Stimulated activated CD4-positive, alpha-beta T cell treated with anti-CD3 and anti-CD28 coated beads, Interleukin-12 subunit alpha, Interleukin-12 subunit beta, amount 100 ng/mL, for 4 hours (primary cell): ENCODE measurements at regions not wholly inside any gene's neighbourhood (a gene's known extent, or its start where the extent isn't known, plus 50 kb on each side); places are given as distances from the start of the nearest gene placed in this dataset.

ENCODE experiments used
- DNase-seq: peaks from one replicate; pipeline ENCODE4 v3.0.0-alpha.2; 2020

- DNase-seq, result no peak
These were observed 209.6 kb upstream of the DTNBP1 start for GRCh38 chr6:15872241-15873103.

GRCh38 chr6:15871276-15871675, 208.4 kb upstream of the DTNBP1 start:
- no peak for DNase-seq

- no peak for DNase-seq
These were observed 207.7 kb upstream of the DTNBP1 start for GRCh38 chr6:15870333-15871043.

GRCh38 chr6:15864708-15865062, 201.9 kb upstream of the DTNBP1 start:
- no peak for DNase-seq

GRCh38 chr6:15864038-15864707, 201.3 kb upstream of the DTNBP1 start:
- no peak for DNase-seq

GRCh38 chr6:15862810-15863209, 200.0 kb upstream of the DTNBP1 start:
- DNase-seq, result no peak

- no peak for DNase-seq
These were observed 198.7 kb upstream of the DTNBP1 start for GRCh38 chr6:15861486-15861885.

GRCh38 chr6:15854826-15855710, 192.2 kb upstream of the DTNBP1 start:
- no peak for DNase-seq

GRCh38 chr6:15854378-15854777, 191.6 kb upstream of the DTNBP1 start:
- DNase-seq, result no peak

- DNase-seq, result no peak
These were observed 190.4 kb upstream of the DTNBP1 start for GRCh38 chr6:15853259-15853658.

- DNase-seq, result no peak
These were observed 189.5 kb upstream of the DTNBP1 start for GRCh38 chr6:15852289-15852688.

- DNase-seq, result no peak
These were observed 186.6 kb upstream of the DTNBP1 start for GRCh38 chr6:15849395-15849794.

- no peak for DNase-seq
These were observed 182.7 kb upstream of the DTNBP1 start for GRCh38 chr6:15845492-15845891.

GRCh38 chr6:15843764-15844163, 180.9 kb upstream of the DTNBP1 start:
- DNase-seq, result no peak

GRCh38 chr6:15843226-15843625, 180.4 kb upstream of the DTNBP1 start:
- DNase-seq, result no peak

- no peak for DNase-seq
These were observed 179.9 kb upstream of the DTNBP1 start for GRCh38 chr6:15842727-15843117.

GRCh38 chr6:15841937-15842726, 179.3 kb upstream of the DTNBP1 start:
- no peak for DNase-seq

- no peak for DNase-seq
These were observed 177.2 kb upstream of the DTNBP1 start for GRCh38 chr6:15839969-15840541.

GRCh38 chr6:15837205-15837604, 174.4 kb upstream of the DTNBP1 start:
- DNase-seq, result no peak

GRCh38 chr6:15832841-15833240, 170.0 kb upstream of the DTNBP1 start:
- no peak for DNase-seq

- no peak for DNase-seq
These were observed 166.3 kb upstream of the DTNBP1 start for GRCh38 chr6:15829156-15829555.
